ENCODE measurements at regions not wholly inside any gene's neighbourhood (a gene's known extent, or its start where the extent isn't known, plus 50 kb on each side); places are given as distances from the start of the nearest gene placed in this dataset.

- DNase-seq (ENCODE audit: low spot score): no peak
- Histone ChIP-seq H3K27ac (ENCODE audit: low read depth, low read length, poor library complexity, severe bottlenecking) (no peak overlapping the region), H3K9me3 (ENCODE audit: low read depth, low read length, poor library complexity, severe bottlenecking) (no peaks in the 10 kb centered on the region), H3K36me3 (ENCODE audit: insufficient read depth, low read length, poor library complexity, severe bottlenecking) (no peaks in the 10 kb centered on the region), H3K27me3 (replicated peaks; ENCODE audit: insufficient read depth, low read depth, low read length, poor library complexity) (no peaks in the 10 kb centered on the region), H3K4me1 (ENCODE audit: insufficient read depth, low read length, poor library complexity, severe bottlenecking) (no peaks in the 10 kb centered on the region), H3K4me3 (ENCODE audit: low read depth, low read length, poor library complexity, severe bottlenecking) (no peak overlapping the region)
- TF ChIP-seq CTCF (conservative IDR thresholded peaks at IDR 0.05; ENCODE audit: low read depth, low read length) (no peak), EZH2 (IDR thresholded peaks at IDR 0.05; ENCODE audit: borderline replicate concordance, low read depth, low read length, poor library complexity, severe bottlenecking) (no peak)
- BruUV-seq (replicated peaks): no TSS peak
- intact Hi-C loops (cut with micrococcal nuclease; ENCODE audit: unreplicated experiment): no loop called here
- ChIA-PET CTCF (no interaction called here), POLR2A (ENCODE audit: low non-redundant PET) (no interaction called here)
These were observed 424.8 kb upstream of the DCC start for GRCh38 chr18:51915176-51915575.

GRCh38 chr18:51921862-51922261 lies 418.1 kb upstream of the DCC start:
- Histone ChIP-seq H3K4me3 (ENCODE audit: low read depth, low read length, poor library complexity, severe bottlenecking) (no peak overlapping the region), H3K27ac (ENCODE audit: low read depth, low read length, poor library complexity, severe bottlenecking) (no peak overlapping the region), H3K9me3 (ENCODE audit: low read depth, low read length, poor library complexity, severe bottlenecking) (no peaks in the 10 kb centered on the region), H3K36me3 (ENCODE audit: insufficient read depth, low read length, poor library complexity, severe bottlenecking) (no peaks in the 10 kb centered on the region), H3K27me3 (replicated peaks; ENCODE audit: insufficient read depth, low read depth, low read length, poor library complexity) (no peaks in the 10 kb centered on the region), H3K4me1 (ENCODE audit: insufficient read depth, low read length, poor library complexity, severe bottlenecking) (no peaks in the 10 kb centered on the region)
- no TSS peak for BruUV-seq (replicated peaks)
- intact Hi-C loops (cut with micrococcal nuclease; ENCODE audit: unreplicated experiment): loop anchor here (2.0 kb wide), 1 partner anchor 21 kb away; no protein-coding TSS in a partner anchor
- no peak for DNase-seq (ENCODE audit: low spot score)
- ChIA-PET POLR2A (ENCODE audit: low non-redundant PET) (no interaction called here), CTCF (no interaction called here)
- TF ChIP-seq CTCF (conservative IDR thresholded peaks at IDR 0.05; ENCODE audit: low read depth, low read length) (no peak), EZH2 (IDR thresholded peaks at IDR 0.05; ENCODE audit: borderline replicate concordance, low read depth, low read length, poor library complexity, severe bottlenecking) (no peak)

- no peak for DNase-seq (ENCODE audit: low spot score)
- Histone ChIP-seq H3K27ac (ENCODE audit: low read depth, low read length, poor library complexity, severe bottlenecking) (no peak overlapping the region), H3K27me3 (replicated peaks; ENCODE audit: insufficient read depth, low read depth, low read length, poor library complexity) (no peaks in the 10 kb centered on the region), H3K9me3 (ENCODE audit: low read depth, low read length, poor library complexity, severe bottlenecking) (no peaks in the 10 kb centered on the region), H3K4me1 (ENCODE audit: insufficient read depth, low read length, poor library complexity, severe bottlenecking) (no peaks in the 10 kb centered on the region), H3K36me3 (ENCODE audit: insufficient read depth, low read length, poor library complexity, severe bottlenecking) (no peaks in the 10 kb centered on the region), H3K4me3 (ENCODE audit: low read depth, low read length, poor library complexity, severe bottlenecking) (no peak overlapping the region)
- BruUV-seq (replicated peaks): no TSS peak
- intact Hi-C loops (cut with micrococcal nuclease; ENCODE audit: unreplicated experiment): no loop called here
- POLR2A ChIA-PET (ENCODE audit: low non-redundant PET): no interaction called here
- CTCF ChIA-PET: no interaction called here
- TF ChIP-seq EZH2 (IDR thresholded peaks at IDR 0.05; ENCODE audit: borderline replicate concordance, low read depth, low read length, poor library complexity, severe bottlenecking) (no peak), CTCF (conservative IDR thresholded peaks at IDR 0.05; ENCODE audit: low read depth, low read length) (no peak)
These were observed 406.1 kb upstream of the DCC start for GRCh38 chr18:51933903-51934302.

All from A673 (cell line).